ENCODE measurements at regions not wholly inside any gene's neighbourhood (a gene's known extent, or its start where the extent isn't known, plus 50 kb on each side); places are given as distances from the start of the nearest gene placed in this dataset.

DNA sequence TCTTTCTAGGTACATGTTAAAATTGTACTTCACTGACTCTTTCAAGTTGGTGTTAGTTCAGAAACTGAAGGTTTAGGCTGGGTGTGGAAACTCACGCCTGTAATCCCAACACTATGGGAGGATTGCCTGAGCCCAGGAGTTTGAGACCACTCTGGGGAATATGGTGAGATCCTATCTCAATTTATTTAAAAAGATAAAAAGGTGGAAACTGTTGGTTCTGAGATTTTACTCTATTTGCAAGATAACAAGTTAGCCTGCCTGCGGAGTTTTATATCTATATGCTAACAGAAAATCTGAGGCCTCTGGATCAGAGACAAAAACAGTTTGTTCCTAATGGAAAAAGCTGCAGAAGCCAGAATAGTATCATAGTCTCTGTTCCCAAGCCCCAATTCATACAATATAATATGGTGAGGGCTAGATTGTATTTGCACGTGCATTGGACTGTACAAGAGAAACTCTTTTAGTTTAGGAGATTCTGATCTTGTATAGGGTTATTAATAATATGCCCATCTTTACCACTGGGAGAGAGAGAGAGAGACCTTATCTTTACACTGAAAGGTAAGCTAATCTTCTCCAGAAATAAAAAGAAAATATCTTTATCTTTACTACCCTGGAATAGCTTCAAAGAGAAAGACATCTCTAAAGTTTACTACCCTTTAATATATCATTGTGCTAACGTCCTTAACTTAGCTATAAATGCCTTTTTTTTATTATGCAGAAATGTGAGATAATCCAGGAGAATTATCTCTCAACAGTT lies 1267.6 kb downstream of the OTOL1 start (continued):
- no peak for TF ChIP-seq FOXM1 (IDR thresholded peaks at IDR 0.05; ENCODE audit: low read depth)

- Histone ChIP-seq H4K20me1 (ENCODE audit: insufficient read depth) (no peaks in the 10 kb centered on the region), H3K4me3 (ENCODE audit: low read depth in 2 of 2, low read length in 1 of 2) (no peak overlapping the region), H3K27ac (ENCODE audit: low read depth in 2 of 2, low read length in 1 of 2) (peak overlapping the region in 1 of 2 experiments; percentile 6; a peak in 2 of 4 replicates), H3K9me3 (no peaks in the 10 kb centered on the region; the same call in 1 of the 2 replicates), H3K9me2 (no peaks in the 10 kb centered on the region; the same call in 1 of the 2 replicates), H3K4me1 (ENCODE audit: control insufficient read depth in 1 of 2, insufficient read depth in 2 of 2, low read depth in 1 of 2, low read length in 1 of 2) (peaks cover 0 to 6% of the 10 kb centered on the region in 2 experiments; a peak in 2 of 4 replicates), H3K4me2 (no peak overlapping the region), H3K9ac (no peak overlapping the region), H3K36me3 (replicated peaks in 1 of 2; ENCODE audit: control insufficient read depth in 1 of 2, insufficient read depth in 2 of 2, low read length in 1 of 2) (no peaks in the 10 kb centered on the region), H3K79me2 (ENCODE audit: insufficient read depth) (no peaks in the 10 kb centered on the region), H2AFZ (ENCODE audit: low read depth) (no peak overlapping the region), H3F3A (replicated peaks; ENCODE audit: insufficient read depth) (peaks cover 4% of the 10 kb centered on the region), H3K27me3 (ENCODE audit: insufficient read depth) (no peaks in the 10 kb centered on the region)
- ChIA-PET CTCF (no interaction called here), POLR2A (no interaction called here)
- TF ChIP-seq CHD2 (IDR thresholded peaks at IDR 0.05; ENCODE audit: low read length, partially characterized antibody), result no peak
- peak; percentile 56 for TF ChIP-seq JUND (IDR thresholded peaks at IDR 0.05)
- TF ChIP-seq TEAD4 (IDR thresholded peaks at IDR 0.05; ENCODE audit: borderline replicate concordance, insufficient read depth), result no peak
- peak in 1 of 2 experiments; percentile 62; a peak in 1 of 4 replicates for TF ChIP-seq EP300 (IDR thresholded peaks at IDR 0.05; ENCODE audit: borderline replicate concordance in 1 of 2, low read depth in 1 of 2, low read length in 1 of 2)
- TF ChIP-seq RCOR1 (IDR thresholded peaks at IDR 0.05; ENCODE audit: low read length), result no peak
- TF ChIP-seq NRF1 (IDR thresholded peaks at IDR 0.05; ENCODE audit: low read depth, low read length), result no peak
- no peak for TF ChIP-seq YY1 (IDR thresholded peaks at IDR 0.05; ENCODE audit: low read depth)
- TF ChIP-seq POLR2AphosphoS5 (IDR thresholded peaks at IDR 0.05; ENCODE audit: low read depth, low read length), result 0 out of 2 replicates have a peak, but pooled peaks have one; percentile 39
- TF ChIP-seq, protein P1, sequence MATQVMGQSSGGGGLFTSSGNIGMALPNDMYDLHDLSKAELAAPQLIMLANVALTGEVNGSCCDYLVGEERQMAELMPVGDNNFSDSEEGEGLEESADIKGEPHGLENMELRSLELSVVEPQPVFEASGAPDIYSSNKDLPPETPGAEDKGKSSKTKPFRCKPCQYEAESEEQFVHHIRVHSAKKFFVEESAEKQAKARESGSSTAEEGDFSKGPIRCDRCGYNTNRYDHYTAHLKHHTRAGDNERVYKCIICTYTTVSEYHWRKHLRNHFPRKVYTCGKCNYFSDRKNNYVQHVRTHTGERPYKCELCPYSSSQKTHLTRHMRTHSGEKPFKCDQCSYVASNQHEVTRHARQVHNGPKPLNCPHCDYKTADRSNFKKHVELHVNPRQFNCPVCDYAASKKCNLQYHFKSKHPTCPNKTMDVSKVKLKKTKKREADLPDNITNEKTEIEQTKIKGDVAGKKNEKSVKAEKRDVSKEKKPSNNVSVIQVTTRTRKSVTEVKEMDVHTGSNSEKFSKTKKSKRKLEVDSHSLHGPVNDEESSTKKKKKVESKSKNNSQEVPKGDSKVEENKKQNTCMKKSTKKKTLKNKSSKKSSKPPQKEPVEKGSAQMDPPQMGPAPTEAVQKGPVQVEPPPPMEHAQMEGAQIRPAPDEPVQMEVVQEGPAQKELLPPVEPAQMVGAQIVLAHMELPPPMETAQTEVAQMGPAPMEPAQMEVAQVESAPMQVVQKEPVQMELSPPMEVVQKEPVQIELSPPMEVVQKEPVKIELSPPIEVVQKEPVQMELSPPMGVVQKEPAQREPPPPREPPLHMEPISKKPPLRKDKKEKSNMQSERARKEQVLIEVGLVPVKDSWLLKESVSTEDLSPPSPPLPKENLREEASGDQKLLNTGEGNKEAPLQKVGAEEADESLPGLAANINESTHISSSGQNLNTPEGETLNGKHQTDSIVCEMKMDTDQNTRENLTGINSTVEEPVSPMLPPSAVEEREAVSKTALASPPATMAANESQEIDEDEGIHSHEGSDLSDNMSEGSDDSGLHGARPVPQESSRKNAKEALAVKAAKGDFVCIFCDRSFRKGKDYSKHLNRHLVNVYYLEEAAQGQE (IDR thresholded peaks at IDR 0.05; ENCODE audit: low read depth, low read length), result no peak
- TF ChIP-seq FOSL2 (IDR thresholded peaks at IDR 0.05; ENCODE audit: borderline replicate concordance, low read depth), result peak; percentile 41; the same call in 1 of the 2 replicates
- TF ChIP-seq PBX3 (IDR thresholded peaks at IDR 0.05), result peak; percentile 67; the same call in 1 of the 2 replicates
- TF ChIP-seq RFX5 (IDR thresholded peaks at IDR 0.05; ENCODE audit: low read length), result no peak
- no peak for TF ChIP-seq CTCF (IDR thresholded peaks at IDR 0.05)
- TF ChIP-seq RAD21 (IDR thresholded peaks at IDR 0.05; ENCODE audit: low read length), result no peak
- TF ChIP-seq TCF12 (IDR thresholded peaks at IDR 0.05), result peak; percentile 94
- TF ChIP-seq NFIC (IDR thresholded peaks at IDR 0.05; ENCODE audit: borderline replicate concordance), result no peak
- DNase-seq, result no peak
These were observed 1268.1 kb downstream of the OTOL1 start for GRCh38 chr3:162764808-162765071.
